ENCODE measurements at regions not wholly inside any gene's neighbourhood (a gene's known extent, or its start where the extent isn't known, plus 50 kb on each side); places are given as distances from the start of the nearest gene placed in this dataset.

GRCh38 chr20:11354846-11355245 is 562.8 kb upstream of the BTBD3 start:
- no peak overlapping the region for H3K4me3 ChIP-seq (ENCODE audit: low read depth, low read length)
- no peak for TF ChIP-seq CTCF (IDR thresholded peaks at IDR 0.05; ENCODE audit: control insufficient read depth, extremely low read depth, insufficient read depth)
- DNase-seq (ENCODE audit: low read depth), result no peak

GRCh38 chr20:11355345-11355744 is 562.3 kb upstream of the BTBD3 start:
- no peak for DNase-seq (ENCODE audit: low read depth)
- no peak overlapping the region for H3K4me3 ChIP-seq (ENCODE audit: low read depth, low read length)
- TF ChIP-seq CTCF (IDR thresholded peaks at IDR 0.05; ENCODE audit: control insufficient read depth, extremely low read depth, insufficient read depth), result no peak

GRCh38 chr20:11356061-11356460 is 561.6 kb upstream of the BTBD3 start:
- no peak for TF ChIP-seq CTCF (IDR thresholded peaks at IDR 0.05; ENCODE audit: control insufficient read depth, extremely low read depth, insufficient read depth)
- no peak for DNase-seq (ENCODE audit: low read depth)
- H3K4me3 ChIP-seq (ENCODE audit: low read depth, low read length), result no peak overlapping the region

- no peak overlapping the region for H3K4me3 ChIP-seq (ENCODE audit: low read depth, low read length)
- no peak for DNase-seq (ENCODE audit: low read depth)
- TF ChIP-seq CTCF (IDR thresholded peaks at IDR 0.05; ENCODE audit: control insufficient read depth, extremely low read depth, insufficient read depth), result no peak
Observed at GRCh38 chr20:11362450-11362849, 555.2 kb upstream of the BTBD3 start.

- no peak overlapping the region for H3K4me3 ChIP-seq (ENCODE audit: low read depth, low read length)
- TF ChIP-seq CTCF (IDR thresholded peaks at IDR 0.05; ENCODE audit: control insufficient read depth, extremely low read depth, insufficient read depth), result no peak
- no peak for DNase-seq (ENCODE audit: low read depth)
Observed at GRCh38 chr20:11364736-11365135, 553.0 kb upstream of the BTBD3 start.

- no peak overlapping the region for H3K4me3 ChIP-seq (ENCODE audit: low read depth, low read length)
- no peak for TF ChIP-seq CTCF (IDR thresholded peaks at IDR 0.05; ENCODE audit: control insufficient read depth, extremely low read depth, insufficient read depth)
- DNase-seq (ENCODE audit: low read depth), result no peak
Observed at GRCh38 chr20:11366660-11367059, 551.0 kb upstream of the BTBD3 start.

GRCh38 chr20:11368499-11368898 is 549.2 kb upstream of the BTBD3 start:
- DNase-seq (ENCODE audit: low read depth), result no peak
- TF ChIP-seq CTCF (IDR thresholded peaks at IDR 0.05; ENCODE audit: control insufficient read depth, extremely low read depth, insufficient read depth), result no peak
- H3K4me3 ChIP-seq (ENCODE audit: low read depth, low read length), result no peak overlapping the region

Data from LNCaP clone FGC (cell line).